ENCODE measurements at regions not wholly inside any gene's neighbourhood (a gene's known extent, or its start where the extent isn't known, plus 50 kb on each side); places are given as distances from the start of the nearest gene placed in this dataset.

- TF ChIP-seq CTCF (IDR thresholded peaks at IDR 0.05; ENCODE audit: insufficient read depth, low read length, poor library complexity, severe bottlenecking), result no peak
- no peak overlapping the region for H3K4me3 ChIP-seq (ENCODE audit: low read depth, low read length)
- no peaks in the 10 kb centered on the region for H3K36me3 ChIP-seq (ENCODE audit: control insufficient read depth, insufficient read depth, low read length)
- H3K27me3 ChIP-seq (ENCODE audit: control insufficient read depth, insufficient read depth, low read length), result no peaks in the 10 kb centered on the region
- DNase-seq (ENCODE audit: low read depth), result no peak
Measured at GRCh38 chrX:142686206-142686605, 339.5 kb upstream of the SPANXN4 start.

- no peak for DNase-seq (ENCODE audit: low read depth)
- no peaks in the 10 kb centered on the region for H3K27me3 ChIP-seq (ENCODE audit: control insufficient read depth, insufficient read depth, low read length)
- H3K36me3 ChIP-seq (ENCODE audit: control insufficient read depth, insufficient read depth, low read length), result no peaks in the 10 kb centered on the region
- no peak for TF ChIP-seq CTCF (IDR thresholded peaks at IDR 0.05; ENCODE audit: insufficient read depth, low read length, poor library complexity, severe bottlenecking)
- H3K4me3 ChIP-seq (ENCODE audit: low read depth, low read length), result no peak overlapping the region
Measured at GRCh38 chrX:142680038-142680437, 345.7 kb upstream of the SPANXN4 start.

GRCh38 chrX:142671036-142671435, 354.7 kb upstream of the SPANXN4 start:
- Histone ChIP-seq H3K27me3 (ENCODE audit: control insufficient read depth, insufficient read depth, low read length) (no peaks in the 10 kb centered on the region), H3K36me3 (ENCODE audit: control insufficient read depth, insufficient read depth, low read length) (no peaks in the 10 kb centered on the region), H3K4me3 (ENCODE audit: low read depth, low read length) (no peak overlapping the region)
- TF ChIP-seq CTCF (IDR thresholded peaks at IDR 0.05; ENCODE audit: insufficient read depth, low read length, poor library complexity, severe bottlenecking), result no peak
- DNase-seq (ENCODE audit: low read depth), result no peak

GRCh38 chrX:142663330-142664095, 362.2 kb upstream of the SPANXN4 start:
- Histone ChIP-seq H3K27me3 (ENCODE audit: control insufficient read depth, insufficient read depth, low read length) (no peaks in the 10 kb centered on the region), H3K36me3 (ENCODE audit: control insufficient read depth, insufficient read depth, low read length) (no peaks in the 10 kb centered on the region), H3K4me3 (ENCODE audit: low read depth, low read length) (no peak overlapping the region)
- no peak for TF ChIP-seq CTCF (IDR thresholded peaks at IDR 0.05; ENCODE audit: insufficient read depth, low read length, poor library complexity, severe bottlenecking)
- no peak for DNase-seq (ENCODE audit: low read depth)

GRCh38 chrX:142661696-142662095, 364.0 kb upstream of the SPANXN4 start:
- no peak for DNase-seq (ENCODE audit: low read depth)
- Histone ChIP-seq H3K4me3 (ENCODE audit: low read depth, low read length) (no peak overlapping the region), H3K36me3 (ENCODE audit: control insufficient read depth, insufficient read depth, low read length) (no peaks in the 10 kb centered on the region), H3K27me3 (ENCODE audit: control insufficient read depth, insufficient read depth, low read length) (no peaks in the 10 kb centered on the region)
- no peak for TF ChIP-seq CTCF (IDR thresholded peaks at IDR 0.05; ENCODE audit: insufficient read depth, low read length, poor library complexity, severe bottlenecking)

- Histone ChIP-seq H3K4me3 (ENCODE audit: low read depth, low read length) (no peak overlapping the region), H3K27me3 (ENCODE audit: control insufficient read depth, insufficient read depth, low read length) (no peaks in the 10 kb centered on the region), H3K36me3 (ENCODE audit: control insufficient read depth, insufficient read depth, low read length) (no peaks in the 10 kb centered on the region)
- no peak for TF ChIP-seq CTCF (IDR thresholded peaks at IDR 0.05; ENCODE audit: insufficient read depth, low read length, poor library complexity, severe bottlenecking)
- DNase-seq (ENCODE audit: low read depth), result no peak
Measured at GRCh38 chrX:142655507-142655906, 370.2 kb upstream of the SPANXN4 start.

All from kidney epithelial cell (primary cell).